Upper lobe of left lung (tissue), 6 donors: ENCODE measurements at regions not wholly inside any gene's neighbourhood (a gene's known extent, or its start where the extent isn't known, plus 50 kb on each side); places are given as distances from the start of the nearest gene placed in this dataset.

Experiments
- ATAC-seq, 2 donors: fragments of 200-7000 bp; cut with Tn5 transposase; one replicate each; pipeline ENCODE4 v1.9.1; 2022; ENCODE audit warnings: mild to moderate bottlenecking in 2 of 2, moderate library complexity in 2 of 2; ENCODE audit not compliant: low FRiP score in 2 of 2
- DNase-seq, 2 donors: peaks; one replicate each; pipeline ENCODE4 v3.0.0-alpha.2; 2019 to 2020
- H3K27ac ChIP-seq, 4 donors: fragments of 200-600 bp; sonication (generic); one replicate each; pipeline ENCODE4 v1.5.1; 2016 to 2019
- H3K27me3 ChIP-seq, 4 donors: fragments of 200-600 bp; sonication (generic); one replicate each; pipeline ENCODE4 v1.5.1; 2017 to 2019
- H3K36me3 ChIP-seq, 4 donors: fragments of 200-600 bp; sonication (generic); one replicate each; pipeline ENCODE4 v1.5.1; 2016 to 2019
- H3K4me1 ChIP-seq, 4 donors: fragments of 200-600 bp; sonication (generic); one replicate each; pipeline ENCODE4 v1.5.1; 2018 to 2019
- H3K4me3 ChIP-seq, 4 donors: fragments of 200-600 bp; sonication (generic); one replicate each; pipeline ENCODE4 v1.5.1; 2017 to 2019; ENCODE audit warnings: mild to moderate bottlenecking in 2 of 4, moderate library complexity in 1 of 4
- H3K9me3 ChIP-seq, 4 donors: fragments of 200-600 bp; sonication (generic); one replicate each; pipeline ENCODE4 v1.5.1; 2018 to 2019
- CTCF ChIP-seq, 6 experiments: fragments of 450-650 bp in 4 of 6; fragments of 200-600 bp in 2 of 6; sonication (generic) in 2 of 6; IDR thresholded peaks; one replicate each; pipeline ENCODE4 v1.5.1; 2016 to 2019; ENCODE audit warnings: antibody characterized with exemption in 6 of 6
- EP300 ChIP-seq, 4 donors: sonication (generic); formaldehyde crosslinking; IDR thresholded peaks; one replicate each; pipeline ENCODE4 v1.5.1; 2017; ENCODE audit warnings: antibody characterized with exemption in 4 of 4, control low read depth in 2 of 4
- POLR2A ChIP-seq, 4 donors: fragments of 450-650 bp; IDR thresholded peaks; one replicate each; pipeline ENCODE4 v1.5.1; 2016 to 2017; ENCODE audit warnings: antibody characterized with exemption in 4 of 4, mild to moderate bottlenecking in 2 of 4
- POLR2AphosphoS5 ChIP-seq, 2 donors: sonication (generic); formaldehyde crosslinking; IDR thresholded peaks; one replicate each; pipeline ENCODE4 v1.5.1; 2017; ENCODE audit warnings: antibody characterized with exemption in 2 of 2
- WGBS, 2 donors: methylation state at CpG; one replicate each; pipeline ENCODE4 v1.1.5; 2017 to 2018; 5-methylcytosine and 5-hydroxymethylcytosine counted together
- donor health status: DM: no; HTN: no; CAD: no; lungs with moderate emphysema.
- donor health status: DM: no; HTN: yes; CAD: no; lungs with severe emphysema.

GRCh38 chr2:215567504-215567903, 131.6 kb upstream of the FN1 start:
- DNase-seq = no peak
- 93 to 95% methylated on average over 5 of the region's 5 CpGs for WGBS, 2 donors
- no peak for TF ChIP-seq CTCF (IDR thresholded peaks at IDR 0.05)
- no peak for TF ChIP-seq EP300 (IDR thresholded peaks at IDR 0.05)
- TF ChIP-seq POLR2AphosphoS5 (IDR thresholded peaks at IDR 0.05) = no peak
- TF ChIP-seq POLR2A (IDR thresholded peaks at IDR 0.05) = no peak
- no peaks in the 10 kb centered on the region for H3K27me3 ChIP-seq
- no peak overlapping the region for H3K27ac ChIP-seq
- ATAC-seq = no peak
- no peaks in the 10 kb centered on the region for H3K36me3 ChIP-seq
- H3K4me1 ChIP-seq = no peaks in the 10 kb centered on the region
- H3K9me3 ChIP-seq = no peaks in the 10 kb centered on the region
- no peak overlapping the region for H3K4me3 ChIP-seq

- Histone ChIP-seq H3K9me3 (no peaks in the 10 kb centered on the region), H3K27ac (no peak overlapping the region), H3K4me3 (no peak overlapping the region), H3K36me3 (no peaks in the 10 kb centered on the region), H3K27me3 (no peaks in the 10 kb centered on the region), H3K4me1 (no peaks in the 10 kb centered on the region)
- no peak for TF ChIP-seq EP300 (IDR thresholded peaks at IDR 0.05)
- no peak for TF ChIP-seq POLR2AphosphoS5 (IDR thresholded peaks at IDR 0.05)
- no peak for TF ChIP-seq POLR2A (IDR thresholded peaks at IDR 0.05)
- no peak for TF ChIP-seq CTCF (IDR thresholded peaks at IDR 0.05)
- DNase-seq (no peak), ATAC-seq (no peak)
- WGBS, 2 donors = 91 to 95% methylated on average over 2 of the region's 2 CpGs
Observed at GRCh38 chr2:215565897-215566296, 130.0 kb upstream of the FN1 start.

- Histone ChIP-seq H3K27me3 (no peaks in the 10 kb centered on the region), H3K4me3 (no peak overlapping the region), H3K27ac (no peak overlapping the region), H3K9me3 (no peaks in the 10 kb centered on the region), H3K4me1 (no peaks in the 10 kb centered on the region), H3K36me3 (no peaks in the 10 kb centered on the region)
- WGBS, 2 donors = 87 to 95% methylated on average over 2 of the region's 2 CpGs
- TF ChIP-seq CTCF (IDR thresholded peaks at IDR 0.05) (no peak), POLR2AphosphoS5 (IDR thresholded peaks at IDR 0.05) (no peak), POLR2A (IDR thresholded peaks at IDR 0.05) (no peak), EP300 (IDR thresholded peaks at IDR 0.05) (no peak)
- ATAC-seq = no peak
- DNase-seq = no peak
Observed at GRCh38 chr2:215557701-215558100, 121.8 kb upstream of the FN1 start.

GRCh38 chr2:215556979-215557378, 121.1 kb upstream of the FN1 start:
- H3K36me3 ChIP-seq = no peaks in the 10 kb centered on the region
- no peaks in the 10 kb centered on the region for H3K27me3 ChIP-seq
- no peak overlapping the region for H3K27ac ChIP-seq
- H3K4me3 ChIP-seq = no peak overlapping the region
- no peaks in the 10 kb centered on the region for H3K4me1 ChIP-seq
- no peak for TF ChIP-seq CTCF (IDR thresholded peaks at IDR 0.05)
- TF ChIP-seq POLR2AphosphoS5 (IDR thresholded peaks at IDR 0.05) = no peak
- TF ChIP-seq POLR2A (IDR thresholded peaks at IDR 0.05) = no peak
- TF ChIP-seq EP300 (IDR thresholded peaks at IDR 0.05) = no peak
- H3K9me3 ChIP-seq = no peaks in the 10 kb centered on the region
- no peak for DNase-seq
- ATAC-seq = no peak
- 75 to 81% methylated on average over 3 of the region's 3 CpGs for WGBS, 2 donors

- ATAC-seq = no peak
- no peak for DNase-seq
- Histone ChIP-seq H3K36me3 (no peaks in the 10 kb centered on the region), H3K4me3 (no peak overlapping the region), H3K27ac (no peak overlapping the region), H3K27me3 (no peaks in the 10 kb centered on the region), H3K4me1 (no peaks in the 10 kb centered on the region), H3K9me3 (no peaks in the 10 kb centered on the region)
- 51 to 75% methylated on average over 5 of the region's 5 CpGs for WGBS, 2 donors
- TF ChIP-seq EP300 (IDR thresholded peaks at IDR 0.05) (no peak), CTCF (IDR thresholded peaks at IDR 0.05) (no peak), POLR2A (IDR thresholded peaks at IDR 0.05) (no peak), POLR2AphosphoS5 (IDR thresholded peaks at IDR 0.05) (no peak)
Observed at GRCh38 chr2:215554689-215555498, 119.0 kb upstream of the FN1 start.
